Liver (tissue), 8 donors: ENCODE measurements at regions not wholly inside any gene's neighbourhood (a gene's known extent, or its start where the extent isn't known, plus 50 kb on each side); places are given as distances from the start of the nearest gene placed in this dataset.

Experiments
- DNase-seq: peaks from one replicate; pipeline ENCODE4 v3.0.0-alpha.2; 2017; ENCODE audit warnings: low spot score
- H3K27ac ChIP-seq, 2 donors: one replicate each; pipeline ENCODE4 v1.7.0; 2013; ENCODE audit warnings: inconsistent platforms in 2 of 2, low read length in 2 of 2, control low read depth in 1 of 2, low read depth in 1 of 2, mild to moderate bottlenecking in 1 of 2
- H3K27me3 ChIP-seq, 4 donors: one replicate each; pipeline versions ENCODE4 v1.6.1 to v1.7.0; 2013; ENCODE audit warnings: low read length in 3 of 4, inconsistent platforms in 1 of 4, mild to moderate bottlenecking in 1 of 4, moderate library complexity in 1 of 4; ENCODE audit not compliant: control insufficient read depth in 4 of 4, insufficient read depth in 4 of 4
- H3K36me3 ChIP-seq, 4 donors: one replicate each; pipeline versions ENCODE4 v1.6.1 to v1.7.0; 2013; ENCODE audit warnings: low read length in 3 of 4, mild to moderate bottlenecking in 3 of 4, low read depth in 1 of 4, moderate library complexity in 1 of 4; ENCODE audit not compliant: control insufficient read depth in 4 of 4, insufficient read depth in 3 of 4
- H3K4me1 ChIP-seq, 4 donors: one replicate each; pipeline versions ENCODE4 v1.6.1 to v1.7.0; 2013; ENCODE audit warnings: low read length in 3 of 4, mild to moderate bottlenecking in 3 of 4, moderate library complexity in 1 of 4; ENCODE audit not compliant: control insufficient read depth in 4 of 4, insufficient read depth in 4 of 4
- H3K4me3 ChIP-seq, 3 donors: one replicate each; pipeline versions ENCODE4 v1.6.1 to v1.7.0; 2013; ENCODE audit warnings: low read length in 3 of 3, control low read depth in 1 of 3, low read depth in 1 of 3, mild to moderate bottlenecking in 1 of 3
- H3K9ac ChIP-seq, 2 donors: one replicate each; pipeline ENCODE4 v1.7.0; 2013; ENCODE audit warnings: low read length in 2 of 2, mild to moderate bottlenecking in 2 of 2, moderate library complexity in 2 of 2, control low read depth in 1 of 2, low read depth in 1 of 2
- H3K9me3 ChIP-seq, 4 donors: one replicate each; pipeline versions ENCODE4 v1.6.1 to v1.7.0; 2013; ENCODE audit warnings: low read length in 3 of 4; ENCODE audit not compliant: control insufficient read depth in 4 of 4
- ATF3 ChIP-seq: IDR thresholded peaks from 2 replicates; pipeline ENCODE4 v1.6.1; 2016; ENCODE audit warnings: antibody characterized with exemption
- CTCF ChIP-seq: fragments of 150-350 bp; IDR thresholded peaks from 2 replicates; pipeline ENCODE4 v1.5.1; 2017; ENCODE audit warnings: improper control_type of control experiment, low read depth, low read length; ENCODE audit not compliant: missing input control
- FOXA1 ChIP-seq: IDR thresholded peaks from 2 replicates; pipeline ENCODE4 v1.6.1; 2016; ENCODE audit warnings: antibody characterized with exemption
- FOXA2 ChIP-seq: IDR thresholded peaks from 2 replicates; pipeline ENCODE4 v1.6.1; 2016; ENCODE audit warnings: antibody characterized with exemption
- HNF4A ChIP-seq, 2 donors: conservative IDR thresholded peaks; 2 replicates each; pipeline ENCODE4 v1.6.1; 2016; ENCODE audit warnings: antibody characterized with exemption in 2 of 2, mild to moderate bottlenecking in 2 of 2
- HNF4G ChIP-seq: IDR thresholded peaks from 2 replicates; pipeline ENCODE4 v1.6.1; 2016; ENCODE audit warnings: antibody characterized with exemption
- JUND ChIP-seq, 2 donors: IDR thresholded peaks; 2 replicates each; pipeline ENCODE4 v1.6.1; 2016; ENCODE audit warnings: antibody characterized with exemption in 2 of 2
- MAX ChIP-seq: IDR thresholded peaks from 2 replicates; pipeline ENCODE4 v1.6.1; 2016; ENCODE audit warnings: antibody characterized with exemption
- NR2F2 ChIP-seq: IDR thresholded peaks from 2 replicates; pipeline ENCODE4 v1.6.1; 2016; ENCODE audit warnings: antibody characterized with exemption
- RAD21 ChIP-seq, 2 donors: IDR thresholded peaks; 2 replicates each; pipeline ENCODE4 v1.6.1; 2016; ENCODE audit warnings: antibody characterized with exemption in 2 of 2, mild to moderate bottlenecking in 2 of 2
- REST ChIP-seq: IDR thresholded peaks from 2 replicates; pipeline ENCODE4 v1.6.1; 2016; ENCODE audit warnings: antibody characterized with exemption, mild to moderate bottlenecking
- RXRA ChIP-seq, 2 donors: IDR thresholded peaks; 2 replicates each; pipeline ENCODE4 v1.6.1; 2017 to 2018; ENCODE audit warnings: antibody characterized with exemption in 2 of 2, mild to moderate bottlenecking in 1 of 2
- TAF1 ChIP-seq: conservative IDR thresholded peaks from 2 replicates; pipeline ENCODE4 v1.6.1; 2016; ENCODE audit warnings: antibody characterized with exemption, mild to moderate bottlenecking
- YY1 ChIP-seq: IDR thresholded peaks from 2 replicates; pipeline ENCODE4 v1.6.1; 2016; ENCODE audit warnings: antibody characterized with exemption, mild to moderate bottlenecking
- ZBTB33 ChIP-seq: IDR thresholded peaks from 2 replicates; pipeline ENCODE4 v1.6.1; 2016; ENCODE audit warnings: antibody characterized with exemption
- WGBS: extraction: QIAGEN DNeasy Blood & Tissue Kit; methylation state at CpG from one replicate; pipeline ENCODE4 v1.1.7; 2013; 5-methylcytosine and 5-hydroxymethylcytosine counted together
- donor health status: healthy.
- donor health status: healthy.
- donor health status: healthy.
- donor health status: healthy.
- donor health status: healthy.

GRCh38 chr4:95729596-95729995 lies 110.3 kb upstream of the PDHA2 start:
- Histone ChIP-seq H3K36me3 (no peaks in the 10 kb centered on the region), H3K4me3 (no peak overlapping the region), H3K27ac (no peak overlapping the region), H3K9me3 (no peaks in the 10 kb centered on the region), H3K9ac (no peak overlapping the region), H3K27me3 (peaks cover 0 to 3% (median 0%) of the 10 kb centered on the region in 4 donors), H3K4me1 (no peaks in the 10 kb centered on the region)
- no peak for DNase-seq
- WGBS = 55% methylated on average over 9 of the region's 9 CpGs
- TF ChIP-seq HNF4A (conservative IDR thresholded peaks at IDR 0.05) = no peak
- TF ChIP-seq HNF4G = no peak
- TF ChIP-seq RXRA (IDR thresholded peaks at IDR 0.05) = no peak
- TF ChIP-seq REST = no peak
- TF ChIP-seq FOXA1 = no peak
- no peak for TF ChIP-seq RAD21 (IDR thresholded peaks at IDR 0.05)
- no peak for TF ChIP-seq JUND (IDR thresholded peaks at IDR 0.05)
- no peak for TF ChIP-seq FOXA2
- TF ChIP-seq YY1 = no peak
- TF ChIP-seq ATF3 = no peak
- no peak for TF ChIP-seq CTCF
- TF ChIP-seq NR2F2 = no peak
- TF ChIP-seq MAX = no peak

- TF ChIP-seq ZBTB33 = no peak
- TF ChIP-seq TAF1 = no peak
- TF ChIP-seq HNF4G = no peak
- no peak for TF ChIP-seq REST
- no peak for TF ChIP-seq JUND (IDR thresholded peaks at IDR 0.05)
- Histone ChIP-seq H3K9ac (no peak overlapping the region), H3K27me3 (peaks cover 0 to 3% (median 0%) of the 10 kb centered on the region in 4 donors), H3K36me3 (no peaks in the 10 kb centered on the region), H3K4me1 (no peaks in the 10 kb centered on the region), H3K27ac (no peak overlapping the region), H3K4me3 (no peak overlapping the region), H3K9me3 (no peaks in the 10 kb centered on the region)
- no peak for DNase-seq
- 80% methylated on average over 3 of the region's 3 CpGs for WGBS
Observed at GRCh38 chr4:95728145-95728544, 111.7 kb upstream of the PDHA2 start.
